ENCODE measurements at regions not wholly inside any gene's neighbourhood (a gene's known extent, or its start where the extent isn't known, plus 50 kb on each side); places are given as distances from the start of the nearest gene placed in this dataset.

DNA sequence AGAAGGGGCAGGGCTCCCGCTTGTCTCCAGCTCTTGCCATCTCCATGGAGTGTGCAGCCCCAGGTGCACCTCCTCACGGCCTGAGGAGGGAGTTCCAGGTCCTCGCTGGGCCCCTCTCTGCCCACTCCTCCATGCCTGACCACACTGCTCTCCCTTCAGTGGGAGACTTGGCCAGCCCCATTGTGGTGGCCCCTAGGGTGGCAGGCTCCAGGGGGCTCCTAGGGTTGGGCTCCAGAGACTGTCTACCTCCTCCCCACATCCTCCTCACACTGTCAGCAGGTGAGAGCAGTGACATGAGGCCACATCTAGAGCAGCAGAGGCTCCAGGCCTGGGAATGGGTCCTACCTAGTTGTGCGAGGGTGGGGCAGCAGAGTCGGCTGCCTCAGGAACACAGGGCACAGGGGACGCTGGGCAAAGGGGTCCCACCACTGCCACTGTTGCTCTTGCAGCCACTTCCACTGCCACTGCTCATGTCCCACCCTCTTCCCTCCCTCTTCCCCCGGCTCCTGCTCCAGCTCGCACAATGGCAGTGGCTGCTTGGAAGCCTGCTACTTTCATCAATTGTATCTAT lies 514.8 kb downstream of the MRPL39 start:
- WGBS, 2 donors: 90 to 92% methylated on average over 8 of the region's 8 CpGs

DNA sequence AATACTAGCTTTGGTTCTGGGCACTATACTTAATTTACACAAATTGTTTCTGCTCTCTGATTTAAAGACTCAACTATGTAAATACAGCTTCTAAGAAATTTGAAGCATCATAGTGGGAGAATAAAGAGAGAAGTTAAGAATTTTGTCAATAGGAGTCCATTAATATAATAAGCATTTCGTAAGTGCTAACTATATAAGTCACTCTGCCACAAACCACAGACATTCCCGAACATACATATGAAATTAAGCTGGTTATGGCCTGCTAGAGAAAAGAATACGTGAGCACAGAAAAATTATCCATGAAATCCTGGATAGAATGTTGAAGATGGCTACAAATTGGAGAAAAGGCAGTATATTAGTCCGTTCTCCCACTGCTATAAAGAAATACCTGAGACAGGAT lies 526.2 kb downstream of the MRPL39 start:
- intact Hi-C loops (cut with DNase I; ENCODE audit: low total_unique reads): no loop called here

More for the DNA sequence above, 514.8 kb downstream of the MRPL39 start:
- intact Hi-C loops (cut with DNase I; ENCODE audit: low total_unique reads): no loop called here
- no peak for TF ChIP-seq POLR2A (IDR thresholded peaks at IDR 0.05)
- TF ChIP-seq, protein P1, sequence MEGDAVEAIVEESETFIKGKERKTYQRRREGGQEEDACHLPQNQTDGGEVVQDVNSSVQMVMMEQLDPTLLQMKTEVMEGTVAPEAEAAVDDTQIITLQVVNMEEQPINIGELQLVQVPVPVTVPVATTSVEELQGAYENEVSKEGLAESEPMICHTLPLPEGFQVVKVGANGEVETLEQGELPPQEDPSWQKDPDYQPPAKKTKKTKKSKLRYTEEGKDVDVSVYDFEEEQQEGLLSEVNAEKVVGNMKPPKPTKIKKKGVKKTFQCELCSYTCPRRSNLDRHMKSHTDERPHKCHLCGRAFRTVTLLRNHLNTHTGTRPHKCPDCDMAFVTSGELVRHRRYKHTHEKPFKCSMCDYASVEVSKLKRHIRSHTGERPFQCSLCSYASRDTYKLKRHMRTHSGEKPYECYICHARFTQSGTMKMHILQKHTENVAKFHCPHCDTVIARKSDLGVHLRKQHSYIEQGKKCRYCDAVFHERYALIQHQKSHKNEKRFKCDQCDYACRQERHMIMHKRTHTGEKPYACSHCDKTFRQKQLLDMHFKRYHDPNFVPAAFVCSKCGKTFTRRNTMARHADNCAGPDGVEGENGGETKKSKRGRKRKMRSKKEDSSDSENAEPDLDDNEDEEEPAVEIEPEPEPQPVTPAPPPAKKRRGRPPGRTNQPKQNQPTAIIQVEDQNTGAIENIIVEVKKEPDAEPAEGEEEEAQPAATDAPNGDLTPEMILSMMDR (IDR thresholded peaks at IDR 0.05): no peak
- no peak for DNase-seq (ENCODE audit: low spot score in 2 of 2)
- no peak overlapping the region for H3K4me3 ChIP-seq (ENCODE audit: low read depth, poor library complexity, severe bottlenecking)

DNA sequence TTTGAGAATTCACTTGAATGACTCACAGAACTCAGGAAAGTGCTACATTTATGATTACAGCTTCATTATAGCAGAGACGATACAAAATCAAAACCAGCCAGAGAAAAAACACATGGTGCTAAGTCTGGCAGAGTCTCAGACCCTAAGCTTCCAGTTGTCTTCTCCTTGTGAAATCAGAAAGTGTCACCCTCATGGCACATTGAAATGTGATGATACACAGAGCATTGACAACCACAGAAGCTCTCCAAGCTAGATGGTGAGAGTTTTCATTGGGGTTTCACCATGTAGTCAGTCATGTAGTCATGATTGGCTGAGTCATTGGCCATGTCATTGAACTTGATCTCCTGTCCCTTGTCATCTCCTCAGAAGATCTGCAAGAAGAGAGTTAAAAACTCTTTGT lies 526.6 kb downstream of the MRPL39 start:
- 56% methylated on average over 1 of the region's 1 CpG for WGBS, 2 donors
- intact Hi-C loops (cut with DNase I; ENCODE audit: low total_unique reads): no loop called here
- no peak overlapping the region for H3K4me3 ChIP-seq (ENCODE audit: low read depth, poor library complexity, severe bottlenecking)
- no peak for DNase-seq (ENCODE audit: low spot score in 2 of 2)
- TF ChIP-seq POLR2A (IDR thresholded peaks at IDR 0.05): no peak
- TF ChIP-seq, protein P1 (IDR thresholded peaks at IDR 0.05): no peak

More for the DNA sequence above, 526.2 kb downstream of the MRPL39 start:
- no peak for DNase-seq (ENCODE audit: low spot score in 2 of 2)
- TF ChIP-seq, protein P1 (IDR thresholded peaks at IDR 0.05): no peak
- TF ChIP-seq POLR2A (IDR thresholded peaks at IDR 0.05): no peak
- WGBS, 2 donors: 79 to 84% methylated on average over 4 of the region's 4 CpGs
- H3K4me3 ChIP-seq (ENCODE audit: low read depth, poor library complexity, severe bottlenecking): no peak overlapping the region

DNA sequence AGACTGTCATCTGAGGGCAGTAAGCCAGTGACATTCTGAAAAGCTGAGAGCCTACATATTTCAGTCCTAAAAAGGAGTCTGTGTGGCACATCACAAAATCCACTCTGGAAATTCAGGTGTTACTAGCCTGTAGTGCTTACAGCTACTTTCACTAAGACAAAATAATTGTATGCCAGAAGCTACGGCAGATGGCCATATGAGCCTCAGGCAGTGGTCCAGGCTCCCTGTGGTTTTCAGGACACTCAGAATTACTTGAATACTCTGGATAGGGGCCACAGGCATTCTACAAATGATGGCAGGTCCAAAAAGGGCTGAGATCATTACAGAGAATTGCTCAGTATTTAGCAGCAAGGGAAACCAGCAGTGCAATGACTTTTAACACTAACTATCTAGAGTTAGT lies 527.1 kb downstream of the MRPL39 start:
- TF ChIP-seq, protein P1 (IDR thresholded peaks at IDR 0.05): no peak
- no peak for TF ChIP-seq POLR2A (IDR thresholded peaks at IDR 0.05)
- no peak for DNase-seq (ENCODE audit: low spot score in 2 of 2)
- H3K4me3 ChIP-seq (ENCODE audit: low read depth, poor library complexity, severe bottlenecking): no peak overlapping the region
- intact Hi-C loops (cut with DNase I; ENCODE audit: low total_unique reads): no loop called here
- 61 to 72% methylated on average over 1 of the region's 1 CpG for WGBS, 2 donors

DNA sequence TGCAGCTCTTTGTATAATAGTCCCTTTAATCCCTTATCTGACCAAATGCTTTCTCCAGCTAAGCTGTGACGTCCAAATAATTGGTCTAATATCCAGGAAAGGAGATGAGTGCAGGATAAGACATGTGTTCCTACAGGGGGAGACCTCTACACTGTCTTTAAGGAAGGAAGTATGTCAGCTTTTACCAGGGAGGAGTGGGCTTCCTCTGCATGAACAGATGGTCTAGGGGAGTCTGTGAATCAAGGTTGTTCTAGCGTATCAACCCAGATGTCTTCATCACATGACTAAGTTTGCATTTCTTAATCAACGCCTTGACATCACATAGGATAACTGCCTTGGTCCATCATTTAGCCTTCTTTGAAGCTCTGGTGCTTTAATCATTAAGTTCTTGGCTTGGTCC lies 528.2 kb downstream of the MRPL39 start:
- intact Hi-C loops (cut with DNase I; ENCODE audit: low total_unique reads): no loop called here
- WGBS, 2 donors: 76 to 79% methylated on average over 3 of the region's 3 CpGs
- no peak for DNase-seq (ENCODE audit: low spot score in 2 of 2)
- TF ChIP-seq, protein P1 (IDR thresholded peaks at IDR 0.05): no peak
- no peak for TF ChIP-seq POLR2A (IDR thresholded peaks at IDR 0.05)
- no peak overlapping the region for H3K4me3 ChIP-seq (ENCODE audit: low read depth, poor library complexity, severe bottlenecking)

DNA sequence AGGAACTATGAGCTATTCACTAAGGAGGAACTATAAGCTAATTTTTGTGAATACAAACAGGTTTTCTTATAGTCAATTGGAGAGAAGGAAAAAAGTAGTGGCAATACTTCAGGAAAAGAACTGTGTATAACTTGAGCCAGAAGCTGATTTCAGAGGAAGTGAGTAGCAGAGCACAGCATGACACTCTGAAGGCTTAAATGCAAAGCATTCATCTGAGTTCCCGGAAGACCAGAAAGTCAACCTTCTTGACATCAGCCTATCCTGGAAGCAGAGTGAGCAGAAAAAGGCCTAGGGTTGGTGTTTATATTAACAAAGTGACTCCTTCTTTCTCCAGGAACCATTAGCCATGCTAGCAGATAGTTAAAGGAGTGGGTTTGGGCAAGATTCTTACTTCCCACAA lies 545.2 kb downstream of the MRPL39 start:
- H3K4me3 ChIP-seq (ENCODE audit: low read depth, poor library complexity, severe bottlenecking): no peak overlapping the region
- no peak for TF ChIP-seq POLR2A (IDR thresholded peaks at IDR 0.05)
- TF ChIP-seq, protein P1 (IDR thresholded peaks at IDR 0.05): no peak
- intact Hi-C loops (cut with DNase I; ENCODE audit: low total_unique reads): no loop called here
- 80 to 85% methylated on average over 1 of the region's 1 CpG for WGBS, 2 donors
- DNase-seq (ENCODE audit: low spot score in 2 of 2): no peak

All from lower leg skin (tissue), 4 donors.